PC-9 (cell line): ENCODE measurements at regions not wholly inside any gene's neighbourhood (a gene's known extent, or its start where the extent isn't known, plus 50 kb on each side); places are given as distances from the start of the nearest gene placed in this dataset.

Experiments used
- BruUV-seq: library from RNA; stranded (reverse); fragments of 400-500 nt; replicated peaks from 2 replicates; lab custom pipeline; 2021; lab: Mats Ljungman, UMichigan
- CTCF ChIA-PET: fragments of 300-600 bp; sonication (Branson Sonifier 250); formaldehyde crosslinking; loops from one replicate; lab custom pipeline; 2022; ENCODE audit warnings: antibody characterized with exemption; lab: Charles Lee
- POLR2A ChIA-PET: fragments of 300-600 bp; sonication (Branson Sonifier 250); formaldehyde crosslinking; loops from one replicate; lab custom pipeline; 2022; ENCODE audit warnings: antibody characterized with exemption; ENCODE audit not compliant: unreplicated experiment; lab: Charles Lee
- DNase-seq, 2 experiments: peaks; one replicate each; pipeline versions ENCODE4 v3.0.0 to v3.0.0-alpha.2; 2015 to 2022; ENCODE audit warnings: mixed read lengths in 1 of 2
- H2AFZ ChIP-seq: fragments of 200-600 bp; sonication (generic); 2 replicates; pipeline ENCODE4 v1.8.1; 2017; ENCODE audit warnings: antibody characterized with exemption
- H3F3A ChIP-seq: fragments of 200-600 bp; sonication (generic); 2 replicates; pipeline ENCODE4 v1.8.1; 2017; ENCODE audit warnings: antibody characterized with exemption, mild to moderate bottlenecking, low read depth; ENCODE audit not compliant: insufficient read depth
- H3K27ac ChIP-seq: fragments of 200-600 bp; sonication (generic); 2 replicates; pipeline ENCODE4 v1.6.1; 2016; ENCODE audit warnings: mixed run types
- H3K27me3 ChIP-seq: fragments of 200-600 bp; sonication (generic); 2 replicates; pipeline ENCODE4 v1.6.1; 2016; ENCODE audit warnings: low read depth, mixed run types; ENCODE audit not compliant: insufficient read depth
- H3K36me3 ChIP-seq: fragments of 200-600 bp; sonication (generic); 2 replicates; pipeline ENCODE4 v1.6.1; 2016; ENCODE audit warnings: low read depth, mixed run types
- H3K4me1 ChIP-seq: fragments of 200-600 bp; sonication (generic); replicated peaks from 2 replicates; pipeline ENCODE4 v1.6.1; 2016; ENCODE audit warnings: mixed run types; ENCODE audit not compliant: insufficient read depth
- H3K4me2 ChIP-seq: fragments of 200-600 bp; sonication (generic); 2 replicates; pipeline ENCODE4 v1.6.1; 2017; ENCODE audit warnings: mixed run types
- H3K4me3 ChIP-seq: fragments of 200-600 bp; sonication (generic); 2 replicates; pipeline ENCODE4 v1.6.1; 2016; ENCODE audit warnings: mixed run types
- H3K79me2 ChIP-seq: fragments of 200-600 bp; sonication (generic); 2 replicates; pipeline ENCODE4 v1.6.1; 2017; ENCODE audit warnings: low read depth, mixed run types
- H3K9me2 ChIP-seq: fragments of 200-600 bp; sonication (generic); 2 replicates; pipeline ENCODE4 v1.8.1; 2017; ENCODE audit warnings: mild to moderate bottlenecking; ENCODE audit not compliant: insufficient read depth
- H3K9me3 ChIP-seq: fragments of 200-600 bp; sonication (generic); 2 replicates; pipeline ENCODE4 v1.8.1; 2016; ENCODE audit warnings: low read depth; ENCODE audit not compliant: insufficient read depth
- H4K20me1 ChIP-seq: fragments of 200-600 bp; sonication (generic); 2 replicates; pipeline ENCODE4 v1.8.1; 2017; ENCODE audit not compliant: insufficient read depth
- CTCF ChIP-seq: fragments of 200-600 bp; sonication (generic); conservative IDR thresholded peaks from 2 replicates; pipeline ENCODE4 v1.6.1; 2017; ENCODE audit warnings: mixed run types, antibody characterized with exemption, mild to moderate bottlenecking, moderate library complexity
- EZH2 ChIP-seq: fragments of 200-600 bp; sonication (generic); IDR thresholded peaks from 2 replicates; pipeline ENCODE4 v1.8.0; 2017; ENCODE audit warnings: antibody characterized with exemption, low read depth
- intact Hi-C: fragments of 100-400 bp; cut with micrococcal nuclease; formaldehyde crosslinking; loops from one replicate; pipeline ENCODE4 v1.10.0; 2022; ENCODE audit not compliant: unreplicated experiment

GRCh38 chr15:66937588-66937987, 127.8 kb upstream of the SMAD3 start:
- no peaks in the 10 kb centered on the region for H3K79me2 ChIP-seq
- TF ChIP-seq CTCF: no peak
- intact Hi-C loops: no loop called here
- no TSS peak for BruUV-seq
- ChIA-PET POLR2A (no interaction called here), CTCF (no interaction called here)
- H3K9me2 ChIP-seq: no peaks in the 10 kb centered on the region
- no peak for DNase-seq
- peaks cover 12% of the 10 kb centered on the region; the same call in 1 of the 2 replicates for H3K9me3 ChIP-seq
- no peaks in the 10 kb centered on the region for H3K27me3 ChIP-seq
- H3K4me1 ChIP-seq: peaks cover 8% of the 10 kb centered on the region
- H3K27ac ChIP-seq: no peak overlapping the region
- H3K4me2 ChIP-seq: no peak overlapping the region
- H2AFZ ChIP-seq: no peak overlapping the region
- no peak overlapping the region for H3K4me3 ChIP-seq
- H3K36me3 ChIP-seq: no peaks in the 10 kb centered on the region
- H3F3A ChIP-seq: peaks cover 7% of the 10 kb centered on the region; the same call in 1 of the 2 replicates
- no peaks in the 10 kb centered on the region for H4K20me1 ChIP-seq

GRCh38 chr15:66938114-66938830, 127.1 kb upstream of the SMAD3 start:
- no peaks in the 10 kb centered on the region for H4K20me1 ChIP-seq
- CTCF ChIA-PET: no interaction called here
- no peak overlapping the region for H3K4me2 ChIP-seq
- no peaks in the 10 kb centered on the region for H3K79me2 ChIP-seq
- no peak overlapping the region for H3K4me3 ChIP-seq
- no peak for TF ChIP-seq EZH2
- no peak for TF ChIP-seq CTCF
- H3K36me3 ChIP-seq: no peaks in the 10 kb centered on the region
- POLR2A ChIA-PET: no interaction called here
- H2AFZ ChIP-seq: no peak overlapping the region
- no peaks in the 10 kb centered on the region for H3K27me3 ChIP-seq
- DNase-seq: no peak
- no peaks in the 10 kb centered on the region for H3K9me2 ChIP-seq
- H3K9me3 ChIP-seq: peaks cover 12% of the 10 kb centered on the region; the same call in 1 of the 2 replicates
- no peak overlapping the region for H3K27ac ChIP-seq
- H3F3A ChIP-seq: peaks cover under 1% of the 10 kb centered on the region; the same call in 1 of the 2 replicates
- peaks cover under 1% of the 10 kb centered on the region for H3K4me1 ChIP-seq
- intact Hi-C loops: no loop called here
- BruUV-seq: no TSS peak

GRCh38 chr15:66939016-66939415, 126.4 kb upstream of the SMAD3 start:
- no peak for DNase-seq
- intact Hi-C loops: no loop called here
- Histone ChIP-seq H3F3A (no peaks in the 10 kb centered on the region), H3K9me2 (no peaks in the 10 kb centered on the region), H4K20me1 (no peaks in the 10 kb centered on the region), H3K4me2 (no peak overlapping the region), H3K79me2 (no peaks in the 10 kb centered on the region), H3K27me3 (no peaks in the 10 kb centered on the region), H3K36me3 (no peaks in the 10 kb centered on the region), H3K4me3 (no peak overlapping the region), H3K4me1 (no peaks in the 10 kb centered on the region; the same call in 1 of the 2 replicates), H3K9me3 (peaks cover 6% of the 10 kb centered on the region; the same call in 1 of the 2 replicates), H2AFZ (no peak overlapping the region), H3K27ac (no peak overlapping the region)
- BruUV-seq: no TSS peak
- no peak for TF ChIP-seq CTCF
- no peak for TF ChIP-seq EZH2
- ChIA-PET POLR2A (interaction anchor here (0.6 kb wide), 1 partner anchor 626 kb away, joined by 5 read pairs; no protein-coding TSS in a partner anchor), CTCF (no interaction called here)
